ENCODE measurements at regions not wholly inside any gene's neighbourhood (a gene's known extent, or its start where the extent isn't known, plus 50 kb on each side); places are given as distances from the start of the nearest gene placed in this dataset.

GRCh38 chr5:54859316-54859715, 126.1 kb downstream of the ESM1 start:
- ATAC-seq, result no peak
- no peak for DNase-seq (ENCODE audit: low spot score)

- DNase-seq (ENCODE audit: low spot score) (no peak), ATAC-seq (no peak)
Measured at GRCh38 chr5:54854883-54855581, 130.4 kb downstream of the ESM1 start.

GRCh38 chr5:54852007-54852406, 133.4 kb downstream of the ESM1 start:
- ATAC-seq (no peak), DNase-seq (ENCODE audit: low spot score) (no peak)

GRCh38 chr5:54851449-54851848, 133.9 kb downstream of the ESM1 start:
- DNase-seq (ENCODE audit: low spot score) (no peak), ATAC-seq (no peak)

- ATAC-seq (no peak), DNase-seq (ENCODE audit: low spot score) (no peak)
Measured at GRCh38 chr5:54848581-54848980, 136.8 kb downstream of the ESM1 start.

GRCh38 chr5:54845567-54845941, 139.8 kb downstream of the ESM1 start:
- DNase-seq (ENCODE audit: low spot score), result no peak
- ATAC-seq, result no peak

- DNase-seq (ENCODE audit: low spot score), result no peak
- peak; percentile 71 for ATAC-seq
Measured at GRCh38 chr5:54844905-54845566, 140.4 kb downstream of the ESM1 start.

- no peak for DNase-seq (ENCODE audit: low spot score)
Measured at GRCh38 chr5:54844266-54844665, 141.1 kb downstream of the ESM1 start.

GRCh38 chr5:54841481-54841880, 143.9 kb downstream of the ESM1 start:
- no peak for DNase-seq (ENCODE audit: low spot score)
- no peak for ATAC-seq

More at GRCh38 chr5:54844266-54844665, 141.1 kb downstream of the ESM1 start:
- ATAC-seq, result no peak

- DNase-seq (ENCODE audit: low spot score) (no peak), ATAC-seq (peak; percentile 40)
Measured at GRCh38 chr5:54838843-54839242, 146.6 kb downstream of the ESM1 start.

GRCh38 chr5:54837981-54838380, 147.4 kb downstream of the ESM1 start:
- DNase-seq (ENCODE audit: low spot score) (no peak), ATAC-seq (peak; percentile 17)

- DNase-seq (ENCODE audit: low spot score) (no peak), ATAC-seq (no peak)
Measured at GRCh38 chr5:54837093-54837492, 148.3 kb downstream of the ESM1 start.

- no peak for ATAC-seq
- DNase-seq (ENCODE audit: low spot score), result no peak
Measured at GRCh38 chr5:54835647-54836046, 149.7 kb downstream of the ESM1 start.

- ATAC-seq (peak; percentile 76), DNase-seq (ENCODE audit: low spot score) (peak; percentile 71)
Measured at GRCh38 chr5:54834121-54834842, 151.1 kb downstream of the ESM1 start.

- no peak for DNase-seq (ENCODE audit: low spot score)
Measured at GRCh38 chr5:54833590-54833989, 151.8 kb downstream of the ESM1 start.

GRCh38 chr5:54832858-54833257, 152.5 kb downstream of the ESM1 start:
- no peak for DNase-seq (ENCODE audit: low spot score)
- peak; percentile 14 for ATAC-seq

More at GRCh38 chr5:54833590-54833989, 151.8 kb downstream of the ESM1 start:
- no peak for ATAC-seq

- ATAC-seq (no peak), DNase-seq (ENCODE audit: low spot score) (no peak)
Measured at GRCh38 chr5:54832045-54832444, 153.3 kb downstream of the ESM1 start.

GRCh38 chr5:54831233-54831632, 154.2 kb downstream of the ESM1 start:
- no peak for DNase-seq (ENCODE audit: low spot score)
- no peak for ATAC-seq

- ATAC-seq (no peak), DNase-seq (ENCODE audit: low spot score) (no peak)
Measured at GRCh38 chr5:54829676-54830535, 155.5 kb downstream of the ESM1 start.

GRCh38 chr5:54829102-54829501, 156.3 kb downstream of the ESM1 start:
- DNase-seq (ENCODE audit: low spot score), result no peak
- no peak for ATAC-seq

- no peak for ATAC-seq
Measured at GRCh38 chr5:54828151-54828550, 157.2 kb downstream of the ESM1 start.

More at GRCh38 chr5:54828151-54828550, 157.2 kb downstream of the ESM1 start:
- no peak for DNase-seq (ENCODE audit: low spot score)
